ENCODE measurements at regions not wholly inside any gene's neighbourhood (a gene's known extent, or its start where the extent isn't known, plus 50 kb on each side); places are given as distances from the start of the nearest gene placed in this dataset.

DNA sequence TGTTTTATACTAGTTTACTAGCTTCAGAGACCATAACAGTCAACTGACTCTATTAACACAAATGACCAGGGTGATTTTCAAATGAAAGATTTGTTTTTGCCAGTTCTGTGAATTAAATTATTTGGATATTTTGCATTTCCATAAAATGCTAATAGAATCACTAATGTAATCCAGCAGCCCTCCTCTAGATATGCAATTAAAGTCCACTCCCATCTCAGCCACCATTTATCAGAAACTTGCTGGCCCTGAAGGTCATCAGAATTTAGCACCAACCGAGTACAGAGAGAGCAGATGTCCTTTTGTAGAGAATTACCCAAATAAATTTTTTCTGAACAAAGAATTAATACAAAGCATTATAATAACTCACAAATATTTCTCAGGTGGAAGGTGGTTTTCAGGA lies 531.1 kb upstream of the SLIT2 start:
- Mint-ChIP-seq H3K4me3 (ENCODE audit: unreplicated experiment) (no peak overlapping the region), H3K36me3 (ENCODE audit: insufficient read depth, unreplicated experiment) (no peaks in the 10 kb centered on the region), H3K27me3 (ENCODE audit: insufficient read depth, unreplicated experiment) (peaks cover 2% of the 10 kb centered on the region), H3K27ac (ENCODE audit: unreplicated experiment) (no peak overlapping the region), H3K4me1 (ENCODE audit: low read depth, unreplicated experiment) (no peaks in the 10 kb centered on the region), H3K9me3 (ENCODE audit: unreplicated experiment) (no peaks in the 10 kb centered on the region)
- Histone ChIP-seq H3K27me3 (replicated peaks; ENCODE audit: control insufficient read depth, insufficient read depth, low read length) (no peaks in the 10 kb centered on the region), H3K9me3 (no peaks in the 10 kb centered on the region), H3K36me3 (ENCODE audit: control insufficient read depth, insufficient read depth, low read length) (no peaks in the 10 kb centered on the region), H3K4me1 (no peaks in the 10 kb centered on the region), H3K4me3 (ENCODE audit: low read depth, low read length) (no peak overlapping the region)
- no TSS peak for BruUV-seq (replicated peaks)
- TF ChIP-seq, protein P1, sequence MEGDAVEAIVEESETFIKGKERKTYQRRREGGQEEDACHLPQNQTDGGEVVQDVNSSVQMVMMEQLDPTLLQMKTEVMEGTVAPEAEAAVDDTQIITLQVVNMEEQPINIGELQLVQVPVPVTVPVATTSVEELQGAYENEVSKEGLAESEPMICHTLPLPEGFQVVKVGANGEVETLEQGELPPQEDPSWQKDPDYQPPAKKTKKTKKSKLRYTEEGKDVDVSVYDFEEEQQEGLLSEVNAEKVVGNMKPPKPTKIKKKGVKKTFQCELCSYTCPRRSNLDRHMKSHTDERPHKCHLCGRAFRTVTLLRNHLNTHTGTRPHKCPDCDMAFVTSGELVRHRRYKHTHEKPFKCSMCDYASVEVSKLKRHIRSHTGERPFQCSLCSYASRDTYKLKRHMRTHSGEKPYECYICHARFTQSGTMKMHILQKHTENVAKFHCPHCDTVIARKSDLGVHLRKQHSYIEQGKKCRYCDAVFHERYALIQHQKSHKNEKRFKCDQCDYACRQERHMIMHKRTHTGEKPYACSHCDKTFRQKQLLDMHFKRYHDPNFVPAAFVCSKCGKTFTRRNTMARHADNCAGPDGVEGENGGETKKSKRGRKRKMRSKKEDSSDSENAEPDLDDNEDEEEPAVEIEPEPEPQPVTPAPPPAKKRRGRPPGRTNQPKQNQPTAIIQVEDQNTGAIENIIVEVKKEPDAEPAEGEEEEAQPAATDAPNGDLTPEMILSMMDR (IDR thresholded peaks at IDR 0.05; ENCODE audit: insufficient read depth in 1 of 2, low read depth in 1 of 2, low read length in 1 of 2, severe bottlenecking in 1 of 2, unreplicated experiment in 1 of 2), result no peak
- intact Hi-C loops (cut with micrococcal nuclease; ENCODE audit: unreplicated experiment), result no loop called here
- no peak for DNase-seq
- ChIA-PET POLR2A (no interaction called here), CTCF (no interaction called here)

GRCh38 chr4:19720190-19720589 lies 531.5 kb upstream of the SLIT2 start:
- DNase-seq, result no peak
- H3K27me3 Mint-ChIP-seq (ENCODE audit: insufficient read depth, unreplicated experiment), result peaks cover 2% of the 10 kb centered on the region
- TF ChIP-seq, protein P1 (IDR thresholded peaks at IDR 0.05; ENCODE audit: insufficient read depth in 1 of 2, low read depth in 1 of 2, low read length in 1 of 2, severe bottlenecking in 1 of 2, unreplicated experiment in 1 of 2), result no peak
- H3K36me3 Mint-ChIP-seq (ENCODE audit: insufficient read depth, unreplicated experiment), result no peaks in the 10 kb centered on the region
- Histone ChIP-seq H3K4me3 (ENCODE audit: low read depth, low read length) (no peak overlapping the region), H3K9me3 (no peaks in the 10 kb centered on the region), H3K4me1 (no peaks in the 10 kb centered on the region), H3K27me3 (replicated peaks; ENCODE audit: control insufficient read depth, insufficient read depth, low read length) (no peaks in the 10 kb centered on the region), H3K36me3 (ENCODE audit: control insufficient read depth, insufficient read depth, low read length) (no peaks in the 10 kb centered on the region)
- no peaks in the 10 kb centered on the region for H3K4me1 Mint-ChIP-seq (ENCODE audit: low read depth, unreplicated experiment)
- POLR2A ChIA-PET, result no interaction called here
- no peak overlapping the region for H3K27ac Mint-ChIP-seq (ENCODE audit: unreplicated experiment)
- intact Hi-C loops (cut with micrococcal nuclease; ENCODE audit: unreplicated experiment), result no loop called here
- H3K9me3 Mint-ChIP-seq (ENCODE audit: unreplicated experiment), result no peaks in the 10 kb centered on the region
- CTCF ChIA-PET, result no interaction called here
- H3K4me3 Mint-ChIP-seq (ENCODE audit: unreplicated experiment), result no peak overlapping the region
- BruUV-seq (replicated peaks), result no TSS peak

DNA sequence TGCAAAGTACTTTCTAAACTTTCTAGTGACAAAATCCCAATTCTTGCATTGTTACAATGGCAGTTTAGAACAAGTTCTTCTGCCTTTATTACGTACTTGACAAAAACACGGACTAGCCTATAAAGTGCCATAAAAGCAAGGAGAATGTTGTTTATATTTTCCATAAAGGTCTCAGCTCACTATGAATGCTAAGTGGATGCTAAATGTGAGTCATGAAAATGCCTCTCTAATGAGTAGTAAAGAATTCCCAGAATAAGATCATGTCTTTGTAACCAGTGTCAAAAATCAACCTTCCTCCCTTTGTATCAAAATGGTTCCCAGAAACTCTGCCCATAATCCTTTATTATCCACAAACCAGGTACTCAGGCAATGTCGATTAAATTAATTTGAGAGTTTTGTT lies 539.8 kb upstream of the SLIT2 start:
- no peak overlapping the region for H3K4me3 ChIP-seq (ENCODE audit: low read depth, low read length)
- Mint-ChIP-seq H3K4me1 (ENCODE audit: low read depth, unreplicated experiment) (no peaks in the 10 kb centered on the region), H3K9me3 (ENCODE audit: unreplicated experiment) (no peaks in the 10 kb centered on the region), H3K27me3 (ENCODE audit: insufficient read depth, unreplicated experiment) (peaks cover 6% of the 10 kb centered on the region), H3K36me3 (ENCODE audit: insufficient read depth, unreplicated experiment) (no peaks in the 10 kb centered on the region), H3K27ac (ENCODE audit: unreplicated experiment) (no peak overlapping the region), H3K4me3 (ENCODE audit: unreplicated experiment) (no peak overlapping the region)
- no peaks in the 10 kb centered on the region for H3K36me3 ChIP-seq (ENCODE audit: control insufficient read depth, insufficient read depth, low read length)
- ChIA-PET CTCF (no interaction called here), POLR2A (no interaction called here)
- no TSS peak for BruUV-seq (replicated peaks)
- intact Hi-C loops (cut with micrococcal nuclease; ENCODE audit: unreplicated experiment), result no loop called here
- TF ChIP-seq, protein P1 (IDR thresholded peaks at IDR 0.05; ENCODE audit: insufficient read depth in 1 of 2, low read depth in 1 of 2, low read length in 1 of 2, severe bottlenecking in 1 of 2, unreplicated experiment in 1 of 2), result no peak
- no peaks in the 10 kb centered on the region for H3K9me3 ChIP-seq
- H3K4me1 ChIP-seq, result no peaks in the 10 kb centered on the region
- DNase-seq, result no peak
- no peaks in the 10 kb centered on the region for H3K27me3 ChIP-seq (replicated peaks; ENCODE audit: control insufficient read depth, insufficient read depth, low read length)

All from Caco-2 (cell line).